H9 (cell line): ENCODE measurements at regions not wholly inside any gene's neighbourhood (a gene's known extent, or its start where the extent isn't known, plus 50 kb on each side); places are given as distances from the start of the nearest gene placed in this dataset.

Source experiments
- DNase-seq: peaks from one replicate; pipeline ENCODE4 v3.0.0-alpha.2; 2017
- H2AFZ ChIP-seq: one replicate; pipeline ENCODE4 v1.6.1; 2013; ENCODE audit warnings: mild to moderate bottlenecking, low read length, control low read depth, moderate library complexity
- H2AK5ac ChIP-seq: 2 replicates; pipeline ENCODE4 v1.6.1; 2013; ENCODE audit warnings: low read length, control low read depth, mixed read lengths; ENCODE audit not compliant: insufficient read length
- H2BK120ac ChIP-seq: one replicate; pipeline ENCODE4 v1.6.1; 2013; ENCODE audit warnings: low read depth, mild to moderate bottlenecking, low read length, control low read depth, inconsistent platforms; ENCODE audit not compliant: poor library complexity, severe bottlenecking
- H2BK12ac ChIP-seq: 2 replicates; pipeline ENCODE4 v1.6.1; 2013; ENCODE audit warnings: low read length, control low read depth, mixed read lengths, low read depth; ENCODE audit not compliant: insufficient read length
- H2BK15ac ChIP-seq: 2 replicates; pipeline ENCODE4 v1.6.1; 2013; ENCODE audit warnings: low read depth, low read length, control low read depth
- H2BK20ac ChIP-seq: one replicate; pipeline ENCODE4 v1.6.1; 2013; ENCODE audit warnings: low read depth, mild to moderate bottlenecking, low read length, control low read depth, inconsistent platforms; ENCODE audit not compliant: poor library complexity, severe bottlenecking
- H2BK5ac ChIP-seq: 2 replicates; pipeline ENCODE4 v1.6.1; 2013; ENCODE audit warnings: low read length, control low read depth, mixed read lengths; ENCODE audit not compliant: insufficient read length
- H3K14ac ChIP-seq: 2 replicates; pipeline ENCODE4 v1.6.1; 2013; ENCODE audit warnings: low read length, control low read depth; ENCODE audit not compliant: insufficient read depth
- H3K18ac ChIP-seq: 2 replicates; pipeline ENCODE4 v1.6.1; 2013; ENCODE audit warnings: low read depth, mild to moderate bottlenecking, mixed read lengths, low read length, control low read depth; ENCODE audit not compliant: insufficient read length
- H3K23ac ChIP-seq: 2 replicates; pipeline ENCODE4 v1.6.1; 2013; ENCODE audit warnings: low read length, control low read depth, mixed read lengths, low read depth; ENCODE audit not compliant: insufficient read length
- H3K23me2 ChIP-seq: 2 replicates; pipeline ENCODE4 v1.6.1; 2013; ENCODE audit warnings: low read depth, mild to moderate bottlenecking, mixed read lengths, low read length, control low read depth; ENCODE audit not compliant: insufficient read length, poor library complexity, severe bottlenecking
- H3K27ac ChIP-seq: 2 replicates; pipeline ENCODE4 v1.5.1; 2013; ENCODE audit warnings: low read length, control low read depth, mixed read lengths, low read depth; ENCODE audit not compliant: insufficient read length
- H3K27me3 ChIP-seq: 2 replicates; pipeline ENCODE4 v1.6.1; 2013; ENCODE audit warnings: low read length, control low read depth, inconsistent platforms; ENCODE audit not compliant: insufficient read depth
- H3K4ac ChIP-seq: 2 replicates; pipeline ENCODE4 v1.6.1; 2013; ENCODE audit warnings: low read depth, mild to moderate bottlenecking, control low read depth, inconsistent platforms, low read length, moderate library complexity
- H3K4me1 ChIP-seq: 2 replicates; pipeline ENCODE4 v1.6.1; 2013; ENCODE audit warnings: low read length, control low read depth, inconsistent platforms; ENCODE audit not compliant: insufficient read depth
- H3K4me2 ChIP-seq: 2 replicates; pipeline ENCODE4 v1.6.1; 2013; ENCODE audit warnings: low read length, control low read depth, mixed read lengths; ENCODE audit not compliant: insufficient read length, insufficient read depth
- H3K56ac ChIP-seq: 2 replicates; pipeline ENCODE4 v1.6.1; 2013; ENCODE audit warnings: low read depth, mild to moderate bottlenecking, mixed read lengths, low read length, control low read depth; ENCODE audit not compliant: insufficient read length
- H3K79me1 ChIP-seq: 2 replicates; pipeline ENCODE4 v1.6.1; 2013; ENCODE audit warnings: low read depth, mild to moderate bottlenecking, moderate library complexity, low read length, control low read depth, inconsistent platforms; ENCODE audit not compliant: insufficient read depth, poor library complexity, severe bottlenecking
- H3K79me2 ChIP-seq: 2 replicates; pipeline ENCODE4 v1.6.1; 2013; ENCODE audit warnings: low read length, control low read depth, inconsistent platforms; ENCODE audit not compliant: insufficient read depth
- H3K9ac ChIP-seq: 2 replicates; pipeline ENCODE4 v1.6.1; 2013; ENCODE audit warnings: low read length, control low read depth, mixed read lengths; ENCODE audit not compliant: insufficient read length; ENCODE audit errors: extremely low read depth
- H3K9me3 ChIP-seq: one replicate; pipeline ENCODE4 v1.6.1; 2013; ENCODE audit warnings: low read depth, low read length, inconsistent platforms; ENCODE audit not compliant: control insufficient read depth
- H3T11ph ChIP-seq: one replicate; pipeline ENCODE4 v1.6.1; 2013; ENCODE audit warnings: mild to moderate bottlenecking, low read length, control low read depth, inconsistent platforms
- H4K20me1 ChIP-seq: one replicate; pipeline ENCODE4 v1.6.1; 2013; ENCODE audit not compliant: control insufficient read depth, insufficient read length, insufficient read depth
- H4K5ac ChIP-seq: 2 replicates; pipeline ENCODE4 v1.6.1; 2013; ENCODE audit warnings: low read depth, mild to moderate bottlenecking, mixed read lengths, low read length, control low read depth; ENCODE audit not compliant: insufficient read length
- H4K8ac ChIP-seq: replicated peaks from 2 replicates; pipeline ENCODE4 v1.6.1; 2013; ENCODE audit warnings: low read length, control low read depth, mixed read lengths, low read depth; ENCODE audit not compliant: insufficient read length
- H4K91ac ChIP-seq: 2 replicates; pipeline ENCODE4 v1.6.1; 2013; ENCODE audit warnings: low read depth, mild to moderate bottlenecking, moderate library complexity, mixed read lengths, low read length, control low read depth; ENCODE audit not compliant: insufficient read length
- H3K27ac Mint-ChIP-seq, 3 experiments: 2 replicates in 2 of 3; 3 replicates in 1 of 3; pipeline ENCODE4 v1.8.0; 2020 to 2021; ENCODE audit warnings: mixed read lengths in 3 of 3, mild to moderate bottlenecking in 1 of 3, moderate library complexity in 1 of 3
- H3K27me3 Mint-ChIP-seq: 2 replicates; pipeline ENCODE4 v1.8.0; 2021; ENCODE audit warnings: low read depth, mild to moderate bottlenecking, moderate library complexity, mixed read lengths
- H3K36me3 Mint-ChIP-seq, 3 experiments: 2 replicates in 2 of 3; 3 replicates in 1 of 3; pipeline ENCODE4 v1.8.0; 2020 to 2021; ENCODE audit warnings: low read depth in 3 of 3, mixed read lengths in 3 of 3; ENCODE audit not compliant: insufficient read depth in 1 of 3
- H3K4me1 Mint-ChIP-seq, 2 experiments: 2 replicates each; pipeline ENCODE4 v1.8.0; 2020; ENCODE audit warnings: mixed read lengths in 2 of 2
- H3K4me3 Mint-ChIP-seq, 2 experiments: 2 replicates in 1 of 2; 3 replicates in 1 of 2; pipeline ENCODE4 v1.8.0; 2020 to 2021; ENCODE audit warnings: mild to moderate bottlenecking in 2 of 2, mixed read lengths in 2 of 2, moderate library complexity in 1 of 2
- H3K9me3 Mint-ChIP-seq, 2 experiments: 2 replicates in 1 of 2; 3 replicates in 1 of 2; pipeline ENCODE4 v1.8.0; 2020; ENCODE audit warnings: mild to moderate bottlenecking in 2 of 2, mixed read lengths in 2 of 2, moderate library complexity in 1 of 2
- WGBS: extraction: QIAGEN DNeasy Blood & Tissue Kit; methylation state at CpG from one replicate; pipeline ENCODE4 v1.1.7; 2013; ENCODE audit warnings: missing lambda C conversion rate, low lambda C conversion rate, mixed read lengths; ENCODE audit not compliant: insufficient read length; ENCODE audit errors: extremely low coverage; 5-methylcytosine and 5-hydroxymethylcytosine counted together
- TF ChIP-seq, protein P1 (sequence below): fragments of 200-600 bp; sonication (generic); conservative IDR thresholded peaks from 3 replicates; pipeline ENCODE4 v1.8.0; 2021; ENCODE audit warnings: antibody characterized with exemption, mild to moderate bottlenecking

DNA sequence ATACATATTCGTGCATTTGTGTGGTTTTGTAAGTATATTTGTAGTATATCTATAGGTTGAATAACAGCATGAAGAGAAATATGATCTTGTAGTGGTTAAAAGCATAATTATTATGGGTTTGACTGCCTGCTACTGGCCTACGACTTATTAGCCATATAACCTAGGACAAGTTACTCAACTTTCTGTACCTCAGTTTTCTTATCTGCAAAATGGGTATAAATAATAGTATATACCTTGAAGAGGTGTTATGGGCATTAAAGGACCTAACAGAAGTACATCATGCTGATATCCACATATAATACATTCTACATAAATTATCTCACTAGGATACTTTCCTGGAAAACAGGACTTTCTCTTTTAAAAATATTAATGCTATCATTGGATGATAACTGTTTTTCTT lies 118.3 kb upstream of the ELL2 start:
- no peak for DNase-seq
- Histone ChIP-seq H3K79me2 (no peaks in the 10 kb centered on the region), H4K91ac (no peak overlapping the region), H2BK12ac (no peak overlapping the region), H4K20me1 (no peaks in the 10 kb centered on the region), H3T11ph (no peak overlapping the region), H3K14ac (no peak overlapping the region), H3K4ac (no peak overlapping the region), H2BK120ac (no peak overlapping the region), H3K4me1 (peaks cover 6% of the 10 kb centered on the region; the same call in 1 of the 2 replicates), H2AK5ac (no peak overlapping the region), H2AFZ (no peak overlapping the region), H4K5ac (no peak overlapping the region), H2BK5ac (no peak overlapping the region), H3K23me2 (no peaks in the 10 kb centered on the region), H3K9ac (no peak overlapping the region), H3K56ac (no peak overlapping the region), H3K9me3 (no peaks in the 10 kb centered on the region), H3K4me2 (no peak overlapping the region), H3K23ac (no peak overlapping the region), H3K27me3 (no peaks in the 10 kb centered on the region), H2BK15ac (no peak overlapping the region), H2BK20ac (no peak overlapping the region), H3K27ac (no peak overlapping the region), H3K18ac (no peak overlapping the region), H4K8ac (no peak overlapping the region), H3K79me1 (no peaks in the 10 kb centered on the region)
- Mint-ChIP-seq H3K27ac (no peak overlapping the region), H3K36me3 (no peaks in the 10 kb centered on the region), H3K4me1 (peaks cover 31 to 41% of the 10 kb centered on the region in 2 experiments), H3K9me3 (no peaks in the 10 kb centered on the region; a peak in 1 of 5 replicates), H3K4me3 (no peak overlapping the region), H3K27me3 (no peaks in the 10 kb centered on the region)
- TF ChIP-seq, protein P1, sequence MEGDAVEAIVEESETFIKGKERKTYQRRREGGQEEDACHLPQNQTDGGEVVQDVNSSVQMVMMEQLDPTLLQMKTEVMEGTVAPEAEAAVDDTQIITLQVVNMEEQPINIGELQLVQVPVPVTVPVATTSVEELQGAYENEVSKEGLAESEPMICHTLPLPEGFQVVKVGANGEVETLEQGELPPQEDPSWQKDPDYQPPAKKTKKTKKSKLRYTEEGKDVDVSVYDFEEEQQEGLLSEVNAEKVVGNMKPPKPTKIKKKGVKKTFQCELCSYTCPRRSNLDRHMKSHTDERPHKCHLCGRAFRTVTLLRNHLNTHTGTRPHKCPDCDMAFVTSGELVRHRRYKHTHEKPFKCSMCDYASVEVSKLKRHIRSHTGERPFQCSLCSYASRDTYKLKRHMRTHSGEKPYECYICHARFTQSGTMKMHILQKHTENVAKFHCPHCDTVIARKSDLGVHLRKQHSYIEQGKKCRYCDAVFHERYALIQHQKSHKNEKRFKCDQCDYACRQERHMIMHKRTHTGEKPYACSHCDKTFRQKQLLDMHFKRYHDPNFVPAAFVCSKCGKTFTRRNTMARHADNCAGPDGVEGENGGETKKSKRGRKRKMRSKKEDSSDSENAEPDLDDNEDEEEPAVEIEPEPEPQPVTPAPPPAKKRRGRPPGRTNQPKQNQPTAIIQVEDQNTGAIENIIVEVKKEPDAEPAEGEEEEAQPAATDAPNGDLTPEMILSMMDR = no peak
- WGBS = no CpG with 5 or more reads among the region's 2 CpGs
